Naive B cell (primary cell): ENCODE measurements at regions not wholly inside any gene's neighbourhood (a gene's known extent, or its start where the extent isn't known, plus 50 kb on each side); places are given as distances from the start of the nearest gene placed in this dataset.

Experiments used
- ATAC-seq, 2 donors: fragments of 150-1000 bp; cut with Tn5 transposase; 2 replicates each; pipeline ENCODE4 v1.10.0; 2021; ENCODE audit warnings: low read depth in 2 of 2, mild to moderate bottlenecking in 2 of 2, moderate library complexity in 2 of 2
- DNase-seq: peaks from one replicate; pipeline ENCODE4 v3.0.0; 2022
- H3K27ac Mint-ChIP-seq, 6 donors: one replicate each; pipeline ENCODE4 v1.8.0; 2020 to 2022; ENCODE audit warnings: mild to moderate bottlenecking in 6 of 6, mixed read lengths in 6 of 6, moderate library complexity in 5 of 6, inconsistent platforms in 2 of 6
- H3K27me3 Mint-ChIP-seq, 3 donors: one replicate each; pipeline ENCODE4 v1.8.0; 2021 to 2022; ENCODE audit warnings: mixed read lengths in 3 of 3, mild to moderate bottlenecking in 1 of 3
- H3K36me3 Mint-ChIP-seq, 2 donors: one replicate each; pipeline ENCODE4 v1.8.0; 2020 to 2022; ENCODE audit warnings: mixed read lengths in 2 of 2, inconsistent platforms in 1 of 2, mild to moderate bottlenecking in 1 of 2
- H3K4me1 Mint-ChIP-seq, 3 donors: one replicate each; pipeline ENCODE4 v1.8.0; 2020 to 2022; ENCODE audit warnings: mixed read lengths in 3 of 3, inconsistent platforms in 1 of 3, mild to moderate bottlenecking in 1 of 3, moderate library complexity in 1 of 3
- H3K4me3 Mint-ChIP-seq, 8 donors: one replicate each; pipeline ENCODE4 v1.8.0; 2020 to 2022; ENCODE audit warnings: mild to moderate bottlenecking in 8 of 8, mixed read lengths in 8 of 8, moderate library complexity in 8 of 8, inconsistent platforms in 2 of 8
- H3K9me3 Mint-ChIP-seq, 7 donors: one replicate each; pipeline ENCODE4 v1.8.0; 2020 to 2022; ENCODE audit warnings: mixed read lengths in 7 of 7, mild to moderate bottlenecking in 5 of 7, inconsistent platforms in 2 of 7, moderate library complexity in 1 of 7

GRCh38 chr7:46566097-46566774, 645.2 kb upstream of the IGFBP3 start:
- H3K27ac Mint-ChIP-seq, result no peak overlapping the region
- DNase-seq (no peak), ATAC-seq (no peak)
- peaks cover 2 to 14% (median 11%) of the 10 kb centered on the region in 7 donors for H3K9me3 Mint-ChIP-seq
- H3K4me3 Mint-ChIP-seq, result no peak overlapping the region
- no peaks in the 10 kb centered on the region for H3K36me3 Mint-ChIP-seq
- no peaks in the 10 kb centered on the region for H3K4me1 Mint-ChIP-seq
- no peaks in the 10 kb centered on the region for H3K27me3 Mint-ChIP-seq

GRCh38 chr7:46565253-46566096, 644.4 kb upstream of the IGFBP3 start:
- Mint-ChIP-seq H3K27me3 (no peaks in the 10 kb centered on the region), H3K4me3 (no peak overlapping the region), H3K4me1 (no peaks in the 10 kb centered on the region), H3K9me3 (peaks cover 4 to 17% (median 11%) of the 10 kb centered on the region in 7 donors), H3K27ac (no peak overlapping the region), H3K36me3 (no peaks in the 10 kb centered on the region)
- ATAC-seq (no peak), DNase-seq (no peak)

- Mint-ChIP-seq H3K4me3 (no peak overlapping the region), H3K36me3 (no peaks in the 10 kb centered on the region), H3K27ac (no peak overlapping the region), H3K4me1 (no peaks in the 10 kb centered on the region), H3K9me3 (peaks cover 4 to 14% (median 11%) of the 10 kb centered on the region in 7 donors), H3K27me3 (no peaks in the 10 kb centered on the region)
- DNase-seq, result no peak
- ATAC-seq, result no peak
Observed at GRCh38 chr7:46559194-46559832, 638.2 kb upstream of the IGFBP3 start.

GRCh38 chr7:46558482-46559193, 637.6 kb upstream of the IGFBP3 start:
- Mint-ChIP-seq H3K36me3 (no peaks in the 10 kb centered on the region), H3K4me1 (no peaks in the 10 kb centered on the region), H3K4me3 (no peak overlapping the region), H3K9me3 (peaks cover 3 to 11% (median 8%) of the 10 kb centered on the region in 7 donors), H3K27ac (no peak overlapping the region), H3K27me3 (no peaks in the 10 kb centered on the region)
- DNase-seq (no peak), ATAC-seq (no peak)

GRCh38 chr7:46557781-46558180, 636.7 kb upstream of the IGFBP3 start:
- ATAC-seq (no peak), DNase-seq (no peak)
- Mint-ChIP-seq H3K9me3 (peaks cover 2 to 8% (median 6%) of the 10 kb centered on the region in 7 donors), H3K27ac (no peak overlapping the region), H3K4me3 (no peak overlapping the region), H3K27me3 (no peaks in the 10 kb centered on the region), H3K4me1 (no peaks in the 10 kb centered on the region), H3K36me3 (no peaks in the 10 kb centered on the region)

GRCh38 chr7:46557295-46557711, 636.2 kb upstream of the IGFBP3 start:
- H3K4me1 Mint-ChIP-seq, result no peaks in the 10 kb centered on the region

GRCh38 chr7:46554688-46555422, 633.8 kb upstream of the IGFBP3 start:
- no peaks in the 10 kb centered on the region for H3K4me1 Mint-ChIP-seq
- ATAC-seq (no peak), DNase-seq (no peak)
- H3K27ac Mint-ChIP-seq, result no peak overlapping the region
- peaks cover 0 to 4% (median 0%) of the 10 kb centered on the region in 7 donors for H3K9me3 Mint-ChIP-seq
- H3K4me3 Mint-ChIP-seq, result no peak overlapping the region
- no peaks in the 10 kb centered on the region for H3K27me3 Mint-ChIP-seq
- no peaks in the 10 kb centered on the region for H3K36me3 Mint-ChIP-seq

More at GRCh38 chr7:46557295-46557711, 636.2 kb upstream of the IGFBP3 start:
- Mint-ChIP-seq H3K36me3 (no peaks in the 10 kb centered on the region), H3K27ac (no peak overlapping the region), H3K27me3 (no peaks in the 10 kb centered on the region), H3K4me3 (no peak overlapping the region), H3K9me3 (peaks cover 0 to 8% (median 6%) of the 10 kb centered on the region in 7 donors)
- ATAC-seq, result no peak
- DNase-seq, result no peak

GRCh38 chr7:46551603-46552002, 630.5 kb upstream of the IGFBP3 start:
- DNase-seq, result no peak
- Mint-ChIP-seq H3K27me3 (no peaks in the 10 kb centered on the region), H3K4me3 (no peak overlapping the region), H3K36me3 (no peaks in the 10 kb centered on the region), H3K9me3 (peaks cover 0 to 1% (median 0%) of the 10 kb centered on the region in 7 donors), H3K4me1 (no peaks in the 10 kb centered on the region), H3K27ac (no peak overlapping the region)
- no peak for ATAC-seq

- Mint-ChIP-seq H3K4me3 (no peak overlapping the region), H3K36me3 (no peaks in the 10 kb centered on the region), H3K4me1 (no peaks in the 10 kb centered on the region), H3K27me3 (no peaks in the 10 kb centered on the region), H3K9me3 (peaks cover 0 to 3% (median 0%) of the 10 kb centered on the region in 7 donors), H3K27ac (no peak overlapping the region)
- no peak for DNase-seq
- ATAC-seq, result no peak
Observed at GRCh38 chr7:46550864-46551263, 629.8 kb upstream of the IGFBP3 start.

GRCh38 chr7:46549892-46550639, 629.0 kb upstream of the IGFBP3 start:
- DNase-seq (no peak), ATAC-seq (no peak)
- no peaks in the 10 kb centered on the region for H3K27me3 Mint-ChIP-seq
- H3K36me3 Mint-ChIP-seq, result no peaks in the 10 kb centered on the region
- no peak overlapping the region for H3K4me3 Mint-ChIP-seq
- H3K4me1 Mint-ChIP-seq, result no peaks in the 10 kb centered on the region
- H3K9me3 Mint-ChIP-seq, result peaks cover 0 to 3% (median 1%) of the 10 kb centered on the region in 7 donors
- H3K27ac Mint-ChIP-seq, result no peak overlapping the region

GRCh38 chr7:46549347-46549746, 628.3 kb upstream of the IGFBP3 start:
- no peaks in the 10 kb centered on the region for H3K4me1 Mint-ChIP-seq
- H3K27ac Mint-ChIP-seq, result no peak overlapping the region
- H3K9me3 Mint-ChIP-seq, result peaks cover 0 to 4% (median 1%) of the 10 kb centered on the region in 7 donors
- DNase-seq (no peak), ATAC-seq (no peak)
- no peaks in the 10 kb centered on the region for H3K36me3 Mint-ChIP-seq
- H3K4me3 Mint-ChIP-seq, result no peak overlapping the region
- H3K27me3 Mint-ChIP-seq, result no peaks in the 10 kb centered on the region

GRCh38 chr7:46547044-46547443, 626.0 kb upstream of the IGFBP3 start:
- Mint-ChIP-seq H3K9me3 (peaks cover 0 to 6% (median 1%) of the 10 kb centered on the region in 7 donors), H3K27me3 (no peaks in the 10 kb centered on the region), H3K36me3 (no peaks in the 10 kb centered on the region), H3K4me1 (no peaks in the 10 kb centered on the region), H3K4me3 (no peak overlapping the region), H3K27ac (no peak overlapping the region)
- no peak for ATAC-seq
- DNase-seq, result no peak
